Myocyte (in vitro differentiated cells): ENCODE measurements at regions not wholly inside any gene's neighbourhood (a gene's known extent, or its start where the extent isn't known, plus 50 kb on each side); places are given as distances from the start of the nearest gene placed in this dataset.

Source experiments
- DNase-seq: peaks from one replicate; pipeline ENCODE4 v3.0.0-alpha.2; 2012; ENCODE audit warnings: low read depth

DNA sequence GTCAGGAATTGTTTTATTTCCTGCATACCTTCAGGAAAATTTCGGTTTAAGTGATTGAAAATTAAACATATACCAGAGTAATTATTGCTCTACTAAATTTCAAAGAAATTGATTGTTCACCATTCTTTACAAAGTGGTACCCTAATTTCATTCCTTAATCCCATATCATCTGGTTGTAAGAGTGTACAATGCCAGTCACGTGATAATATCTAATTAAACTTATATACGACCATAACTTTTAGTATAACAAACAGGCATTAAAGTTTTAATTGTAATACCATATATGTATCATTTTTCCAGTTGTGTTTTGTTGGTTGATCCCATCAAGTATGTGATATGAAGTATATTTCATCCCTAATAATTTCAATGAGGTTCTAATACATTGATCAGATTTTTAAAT lies 74.8 kb upstream of the PLSCR5 start:
- DNase-seq: no peak

DNA sequence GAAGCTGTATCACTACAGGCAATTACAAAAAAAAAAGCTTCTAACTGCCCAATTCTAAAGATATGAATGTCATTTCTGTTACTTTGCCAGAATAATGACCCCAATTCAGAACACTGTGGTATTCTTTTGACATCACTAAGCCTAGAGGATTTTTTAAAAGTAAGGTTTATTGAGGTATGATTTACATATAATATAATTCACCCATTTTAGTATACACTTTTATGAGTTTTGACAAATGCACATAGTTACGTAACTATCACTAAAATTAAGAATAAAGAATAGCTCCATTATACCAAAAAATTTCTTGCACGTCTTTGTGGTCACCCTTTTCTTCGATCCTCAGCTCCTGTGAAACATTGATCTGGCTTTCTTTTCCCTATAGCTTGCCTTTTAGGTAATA lies 74.0 kb upstream of the PLSCR5 start:
- no peak for DNase-seq

DNA sequence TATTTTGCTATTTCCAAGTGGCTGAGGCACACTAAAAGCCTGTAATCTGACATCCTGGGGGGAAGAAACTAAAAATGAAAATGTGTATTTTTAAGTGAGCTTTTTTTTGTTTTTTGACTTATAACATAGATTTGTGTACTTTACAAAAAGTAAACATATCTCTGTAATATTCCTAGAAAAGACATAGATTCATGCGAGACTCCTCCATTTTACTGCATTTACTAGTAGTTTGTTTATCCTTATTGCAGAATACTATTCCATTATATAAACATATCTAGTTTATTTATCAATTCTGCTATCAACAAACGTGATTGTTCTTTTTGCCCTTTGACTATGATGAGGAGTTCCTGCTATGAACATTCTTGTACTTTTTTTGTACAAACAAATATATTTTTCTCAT lies 67.8 kb upstream of the PLSCR5 start:
- DNase-seq: no peak

DNA sequence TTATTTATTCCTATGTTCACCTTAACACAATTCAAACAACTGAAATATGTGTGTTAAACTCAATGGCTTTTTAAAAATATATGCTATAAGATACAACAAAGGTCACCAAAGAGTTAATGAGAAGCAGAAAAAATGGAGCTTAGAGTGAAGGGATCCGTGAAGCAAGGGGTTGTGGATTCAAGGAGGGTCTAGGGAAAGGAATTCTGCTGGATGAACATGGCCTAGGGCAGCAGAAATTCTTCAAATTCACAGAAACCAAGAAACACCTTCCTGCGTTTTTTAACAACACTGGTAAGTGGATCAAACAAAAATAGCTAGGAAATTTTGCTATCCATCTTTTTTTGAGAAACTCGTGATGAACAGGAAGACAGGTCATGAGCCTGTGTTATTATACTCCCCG lies 59.3 kb upstream of the PLSCR5 start:
- no peak for DNase-seq

DNA sequence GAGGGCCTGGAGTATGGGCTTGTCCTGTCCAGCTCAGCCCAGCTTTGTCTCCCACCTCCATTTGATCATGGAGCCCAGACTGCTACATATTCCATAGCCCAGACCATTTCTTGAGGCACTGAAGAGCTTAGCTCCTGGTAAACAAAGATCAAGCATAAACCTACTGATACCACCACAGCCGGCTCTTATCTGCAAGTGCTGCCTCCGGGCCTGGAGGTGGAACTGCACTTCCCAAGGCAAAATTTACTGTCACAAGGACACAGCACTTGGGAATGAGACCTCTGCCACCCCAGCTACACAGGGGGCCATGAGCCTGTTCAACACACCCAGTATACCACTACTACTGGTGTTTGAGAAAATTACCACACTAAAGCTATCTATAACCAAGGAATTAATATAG lies 53.7 kb upstream of the PLSCR5 start:
- DNase-seq: no peak

DNA sequence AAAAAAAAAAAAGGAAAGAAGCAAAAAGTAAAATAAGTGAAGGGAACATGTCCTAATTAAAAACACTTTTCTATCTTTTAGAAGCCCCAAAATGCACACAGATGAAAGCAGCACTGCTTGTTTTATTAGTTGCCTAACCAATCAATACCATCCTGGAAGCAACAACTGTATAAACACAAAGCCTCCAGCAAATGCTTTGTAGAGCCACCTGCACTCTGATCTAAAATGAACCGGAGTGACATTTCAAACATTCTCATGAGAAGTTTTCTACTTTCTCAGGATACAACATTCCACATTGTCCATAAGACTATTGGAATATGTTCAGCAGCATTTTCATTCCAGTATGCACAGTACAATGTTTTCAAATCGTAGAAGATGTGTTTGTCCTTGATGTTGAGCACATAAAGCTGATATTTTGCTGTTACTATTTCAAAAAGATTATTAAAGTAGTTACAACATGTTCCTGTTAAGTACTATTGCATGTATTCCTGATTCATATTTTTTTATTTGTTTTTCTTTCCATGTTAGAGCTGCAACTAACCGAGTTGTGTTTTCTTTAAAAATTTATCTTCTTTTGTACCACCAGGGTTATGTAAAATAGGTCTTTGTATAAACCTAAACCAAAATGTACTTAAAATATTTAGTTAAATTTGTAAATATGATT lies 50.3 kb upstream of the PLSCR5 start:
- DNase-seq: peak; percentile 21
